ENCODE measurements at regions not wholly inside any gene's neighbourhood (a gene's known extent, or its start where the extent isn't known, plus 50 kb on each side); places are given as distances from the start of the nearest gene placed in this dataset.

GRCh38 chr10:8898745-8899330, 844.4 kb downstream of the GATA3 start:
- no peak for TF ChIP-seq CTCF (IDR thresholded peaks at IDR 0.05; ENCODE audit: low read length)
- no peak for TF ChIP-seq EZH2 (IDR thresholded peaks at IDR 0.05; ENCODE audit: borderline replicate concordance, low read length)
